B cell (primary cell): ENCODE measurements at regions not wholly inside any gene's neighbourhood (a gene's known extent, or its start where the extent isn't known, plus 50 kb on each side); places are given as distances from the start of the nearest gene placed in this dataset.
"Not testable (repeated sequence)": the region's sequence is repeated elsewhere in the genome, so short reads cannot be mapped to it uniquely, and the experiment has no call there.

Experiments used
- ATAC-seq: fragments of 200-7000 bp; cut with Tn5 transposase; one replicate; pipeline ENCODE4 v1.10.0; 2021; ENCODE audit warnings: low read depth, mild to moderate bottlenecking, moderate number of reproducible peaks, moderate library complexity
- CTCF ChIA-PET: fragments of 350-600 bp; sonication (Branson Sonifier 250); formaldehyde crosslinking; loops from one replicate; lab custom pipeline; 2021; ENCODE audit warnings: antibody characterized with exemption, inconsistent platforms; lab: Charles Lee
- POLR2A ChIA-PET: fragments of 350-600 bp; sonication (Branson Sonifier 250); formaldehyde crosslinking; loops from one replicate; lab custom pipeline; 2021; ENCODE audit warnings: antibody characterized with exemption; lab: Charles Lee
- DNase-seq: peaks from one replicate; pipeline ENCODE4 v3.0.0; 2013
- H2AFZ ChIP-seq: 2 replicates; pipeline ENCODE4 v1.6.1; 2012; ENCODE audit warnings: mild to moderate bottlenecking, low read depth, low read length; ENCODE audit not compliant: insufficient read depth, poor library complexity, severe bottlenecking
- H3K27ac ChIP-seq, 2 donors: 1 replicate in 1 of 2; 2 replicates in 1 of 2; pipeline ENCODE4 v1.5.1; 2012 to 2013; ENCODE audit warnings: low read length in 2 of 2, mild to moderate bottlenecking in 2 of 2, moderate library complexity in 1 of 2
- H3K27me3 ChIP-seq, 4 experiments: fragments of 200-600 bp in 1 of 4; sonication (generic) in 1 of 4; replicated peaks in 1 of 4; 1 replicate in 2 of 4; 2 replicates in 2 of 4; pipeline versions ENCODE4 v1.6.1 to v1.7.0; 2013 to 2016; ENCODE audit warnings: low read length in 3 of 4, mild to moderate bottlenecking in 2 of 4, mixed read lengths in 1 of 4, moderate library complexity in 1 of 4; ENCODE audit not compliant: insufficient read depth in 4 of 4, control insufficient read depth in 3 of 4; ENCODE audit errors: control extremely low read depth in 1 of 4
- H3K36me3 ChIP-seq, 2 experiments: replicated peaks in 1 of 2; 1 replicate in 1 of 2; 2 replicates in 1 of 2; pipeline versions ENCODE4 v1.6.1 to v1.7.1; 2013; ENCODE audit warnings: low read length in 1 of 2; ENCODE audit not compliant: insufficient read depth in 2 of 2, control insufficient read depth in 1 of 2; ENCODE audit errors: control extremely low read depth in 1 of 2, extremely low read depth in 1 of 2
- H3K4me1 ChIP-seq, 2 donors: fragments of 200-600 bp in 1 of 2; sonication (generic) in 1 of 2; 1 replicate in 1 of 2; 2 replicates in 1 of 2; pipeline versions ENCODE4 v1.5.1 to v1.6.1; 2013 to 2017; ENCODE audit warnings: low read length in 2 of 2; ENCODE audit not compliant: control insufficient read depth in 2 of 2, insufficient read depth in 2 of 2
- H3K4me2 ChIP-seq: replicated peaks from 2 replicates; pipeline ENCODE3; 2012; ENCODE audit warnings: mild to moderate bottlenecking, low read depth, low read length; ENCODE audit not compliant: poor library complexity, severe bottlenecking
- H3K4me3 ChIP-seq, 5 experiments: fragments of 200-600 bp in 1 of 5; sonication (generic) in 1 of 5; 1 replicate in 3 of 5; 2 replicates in 2 of 5; pipeline versions ENCODE4 v1.5.1 to v1.7.0; 2011 to 2016; ENCODE audit warnings: low read length in 4 of 5, mild to moderate bottlenecking in 4 of 5, low read depth in 2 of 5, control low read depth in 1 of 5, moderate library complexity in 1 of 5; ENCODE audit not compliant: insufficient read depth in 1 of 5; ENCODE audit errors: control extremely low read depth in 1 of 5, extremely low read depth in 1 of 5
- H3K79me2 ChIP-seq: fragments of 200-600 bp; sonication (generic); one replicate; pipeline ENCODE4 v1.6.0; 2016; ENCODE audit warnings: low read length; ENCODE audit not compliant: control insufficient read depth, insufficient read depth
- H3K9ac ChIP-seq: fragments of 200-600 bp; sonication (generic); 2 replicates; pipeline ENCODE4 v1.6.1; 2017; ENCODE audit warnings: mild to moderate bottlenecking, low read length, moderate library complexity
- H3K9me3 ChIP-seq, 3 donors: one replicate each; pipeline versions ENCODE4 v1.6.1 to v1.7.1; 2013; ENCODE audit warnings: low read length in 2 of 3; ENCODE audit not compliant: control insufficient read depth in 2 of 3, insufficient read depth in 1 of 3; ENCODE audit errors: control extremely low read depth in 1 of 3
- H4K20me1 ChIP-seq: 2 replicates; pipeline ENCODE4 v1.6.0; 2012; ENCODE audit warnings: mild to moderate bottlenecking, low read length; ENCODE audit not compliant: insufficient read depth, control insufficient read depth, poor library complexity, severe bottlenecking
- H3K27ac Mint-ChIP-seq: one replicate; pipeline ENCODE4 v1.8.0; 2021; ENCODE audit warnings: mixed read lengths
- H3K27me3 Mint-ChIP-seq: one replicate; pipeline ENCODE4 v1.8.0; 2021; ENCODE audit warnings: mixed read lengths
- H3K4me1 Mint-ChIP-seq: one replicate; pipeline ENCODE4 v1.8.0; 2021; ENCODE audit warnings: mixed read lengths
- H3K4me3 Mint-ChIP-seq: one replicate; pipeline ENCODE4 v1.8.0; 2021; ENCODE audit warnings: mixed read lengths
- H3K9me3 Mint-ChIP-seq: one replicate; pipeline ENCODE4 v1.8.0; 2022; ENCODE audit warnings: mixed read lengths; ENCODE audit not compliant: insufficient read depth
- WGBS: methylation state at CpG from one replicate; pipeline ENCODE4 v1.1.5; 2013; ENCODE audit warnings: missing lambda C conversion rate; ENCODE audit not compliant: insufficient coverage; 5-methylcytosine and 5-hydroxymethylcytosine counted together
- intact Hi-C: fragments of 100-400 bp; cut with micrococcal nuclease; formaldehyde crosslinking; loops from one replicate; pipeline ENCODE4 v1.10.0; 2022
- TF ChIP-seq, protein P1 (sequence below): fragments of 200-600 bp; IDR thresholded peaks from one replicate; pipeline ENCODE4 v1.8.0; 2022; ENCODE audit warnings: antibody characterized with exemption, mild to moderate bottlenecking

DNA sequence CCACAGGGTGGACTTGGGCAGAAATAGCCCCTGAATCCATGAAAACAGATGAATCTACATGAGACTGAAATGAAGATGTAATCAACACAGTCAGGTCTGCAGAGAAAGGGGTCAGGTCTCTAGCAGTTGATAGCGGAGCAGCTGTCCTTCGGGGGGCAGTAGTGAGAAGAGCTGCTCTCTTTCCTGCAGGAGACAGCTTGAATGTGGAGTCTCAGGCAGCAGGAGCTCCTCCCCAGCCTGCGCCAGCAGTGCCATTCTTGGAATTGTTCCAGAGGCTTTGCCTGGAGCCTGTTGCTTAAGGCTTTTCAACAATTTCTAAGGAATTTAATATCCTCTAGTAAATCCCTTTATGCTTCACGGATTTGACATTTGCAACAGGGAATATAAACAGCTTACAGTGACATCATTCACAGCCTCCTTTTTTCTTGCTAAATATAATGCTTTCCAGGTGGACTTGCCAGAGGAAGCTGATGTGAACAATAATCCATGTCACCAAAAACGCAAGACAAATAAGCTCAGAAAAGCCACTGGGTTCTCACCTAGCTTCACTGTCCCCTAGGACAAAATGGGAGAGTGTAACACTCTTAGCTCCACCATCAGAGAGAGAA is 1535.1 kb downstream of the RPIA start:
- H3K9me3 Mint-ChIP-seq, H4K20me1 ChIP-seq, H3K27ac ChIP-seq, POLR2A ChIA-PET, H3K4me1 ChIP-seq, H3K4me1 Mint-ChIP-seq, H3K27me3 Mint-ChIP-seq, H2AFZ ChIP-seq, H3K4me3 ChIP-seq, H3K79me2 ChIP-seq, ATAC-seq, H3K27ac Mint-ChIP-seq, H3K4me2 ChIP-seq, H3K9me3 ChIP-seq, intact Hi-C loops, H3K4me3 Mint-ChIP-seq, H3K9ac ChIP-seq, H3K27me3 ChIP-seq, CTCF ChIA-PET, H3K36me3 ChIP-seq, DNase-seq: not testable (repeated sequence)
- WGBS: 100% methylated on average over 1 of the region's 5 CpGs
- TF ChIP-seq, protein P1, sequence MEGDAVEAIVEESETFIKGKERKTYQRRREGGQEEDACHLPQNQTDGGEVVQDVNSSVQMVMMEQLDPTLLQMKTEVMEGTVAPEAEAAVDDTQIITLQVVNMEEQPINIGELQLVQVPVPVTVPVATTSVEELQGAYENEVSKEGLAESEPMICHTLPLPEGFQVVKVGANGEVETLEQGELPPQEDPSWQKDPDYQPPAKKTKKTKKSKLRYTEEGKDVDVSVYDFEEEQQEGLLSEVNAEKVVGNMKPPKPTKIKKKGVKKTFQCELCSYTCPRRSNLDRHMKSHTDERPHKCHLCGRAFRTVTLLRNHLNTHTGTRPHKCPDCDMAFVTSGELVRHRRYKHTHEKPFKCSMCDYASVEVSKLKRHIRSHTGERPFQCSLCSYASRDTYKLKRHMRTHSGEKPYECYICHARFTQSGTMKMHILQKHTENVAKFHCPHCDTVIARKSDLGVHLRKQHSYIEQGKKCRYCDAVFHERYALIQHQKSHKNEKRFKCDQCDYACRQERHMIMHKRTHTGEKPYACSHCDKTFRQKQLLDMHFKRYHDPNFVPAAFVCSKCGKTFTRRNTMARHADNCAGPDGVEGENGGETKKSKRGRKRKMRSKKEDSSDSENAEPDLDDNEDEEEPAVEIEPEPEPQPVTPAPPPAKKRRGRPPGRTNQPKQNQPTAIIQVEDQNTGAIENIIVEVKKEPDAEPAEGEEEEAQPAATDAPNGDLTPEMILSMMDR: peak; percentile 9

DNA sequence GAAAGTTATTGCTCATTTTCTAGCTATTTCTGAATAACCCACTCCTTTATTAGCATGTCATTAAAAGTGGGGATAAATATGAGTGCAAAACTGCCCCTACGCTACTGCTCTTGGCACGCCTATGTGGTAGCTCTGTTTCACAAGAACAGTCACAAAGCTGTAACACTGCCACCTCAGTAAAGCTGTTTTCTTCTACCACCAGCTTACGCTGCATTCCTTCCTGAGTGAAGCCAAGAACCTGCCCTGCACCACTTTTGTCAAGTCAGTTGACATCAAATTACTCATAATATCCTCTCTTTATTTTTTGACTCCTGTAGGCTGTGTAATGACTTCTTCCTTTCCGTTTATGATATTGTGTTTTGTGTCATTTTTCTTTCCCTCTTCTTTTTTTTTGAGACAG is 1539.7 kb downstream of the RPIA start:
- H3K36me3 ChIP-seq, DNase-seq, H3K27ac ChIP-seq, CTCF ChIA-PET, H3K27ac Mint-ChIP-seq, H3K4me2 ChIP-seq, H3K9me3 Mint-ChIP-seq, POLR2A ChIA-PET, H3K27me3 ChIP-seq, H3K4me3 ChIP-seq, intact Hi-C loops, H2AFZ ChIP-seq, ATAC-seq, H3K27me3 Mint-ChIP-seq, H3K4me1 Mint-ChIP-seq, H3K9me3 ChIP-seq, H3K9ac ChIP-seq, H3K4me1 ChIP-seq, H4K20me1 ChIP-seq, H3K79me2 ChIP-seq, H3K4me3 Mint-ChIP-seq: not testable (repeated sequence)
- 80% methylated on average over 1 of the region's 4 CpGs for WGBS

DNA sequence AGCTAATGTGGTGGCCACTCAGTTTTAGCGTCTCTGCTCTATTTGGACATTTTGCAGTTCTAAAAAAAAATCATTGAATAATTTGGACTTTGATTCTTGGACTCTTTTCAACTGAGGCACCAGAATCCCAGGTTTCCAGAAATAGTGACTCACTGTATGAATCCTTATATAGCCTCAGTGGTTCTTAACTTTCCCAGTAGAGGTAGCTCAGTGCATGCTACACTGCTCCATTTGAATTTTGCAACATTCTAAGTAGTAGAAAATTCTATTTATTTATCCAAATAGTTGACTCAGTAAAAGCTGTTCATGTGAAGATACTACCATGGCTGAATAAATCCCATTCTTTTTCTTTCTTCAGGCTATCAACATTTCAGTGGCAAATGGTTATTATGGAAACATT is 1544.0 kb downstream of the RPIA start:
- H3K9me3 ChIP-seq, H3K4me2 ChIP-seq, H3K9me3 Mint-ChIP-seq, POLR2A ChIA-PET, CTCF ChIA-PET, H3K27ac Mint-ChIP-seq, DNase-seq, H3K4me3 ChIP-seq, H2AFZ ChIP-seq, H3K4me1 Mint-ChIP-seq, H3K9ac ChIP-seq, H3K27me3 Mint-ChIP-seq, H3K79me2 ChIP-seq, H4K20me1 ChIP-seq, intact Hi-C loops, H3K36me3 ChIP-seq, H3K4me3 Mint-ChIP-seq, H3K4me1 ChIP-seq, H3K27me3 ChIP-seq, ATAC-seq, H3K27ac ChIP-seq: not testable (repeated sequence)
- no CpG with 5 or more reads among the region's 1 CpG for WGBS
